ENCODE measurements at regions not wholly inside any gene's neighbourhood (a gene's known extent, or its start where the extent isn't known, plus 50 kb on each side); places are given as distances from the start of the nearest gene placed in this dataset.

- Mint-ChIP-seq H3K27ac (no peak overlapping the region), H3K36me3 (ENCODE audit: low read depth) (no peaks in the 10 kb centered on the region), H3K4me1 (ENCODE audit: low read depth) (no peaks in the 10 kb centered on the region), H3K4me3 (no peak overlapping the region), H3K9me3 (no peaks in the 10 kb centered on the region), H3K27me3 (ENCODE audit: low read depth) (no peaks in the 10 kb centered on the region)
- no peak for DNase-seq (ENCODE audit: low spot score)
These were observed 234.5 kb downstream of the KLF13 start for GRCh38 chr15:31561156-31561555.

DNA sequence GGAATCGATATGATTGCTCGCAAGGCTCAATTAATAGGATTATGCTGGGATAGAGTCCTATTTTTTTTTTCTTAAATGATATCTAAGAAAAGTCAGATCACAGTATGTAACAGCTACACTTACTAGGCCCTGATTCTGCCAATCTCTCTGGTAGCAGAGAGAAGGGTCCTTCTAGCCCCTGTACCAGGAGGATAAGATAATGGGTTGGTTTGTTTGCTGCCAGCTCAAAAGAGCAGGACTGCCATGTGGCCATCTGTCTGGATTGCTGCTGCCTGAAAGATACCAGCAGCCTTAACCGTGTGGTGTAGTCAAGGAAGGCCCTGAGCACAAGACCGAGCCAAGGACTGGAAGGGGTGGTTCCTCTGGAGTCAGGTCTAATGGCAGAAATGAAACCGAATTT is 236.4 kb downstream of the KLF13 start:
- H3K4me3 Mint-ChIP-seq = no peak overlapping the region
- H3K27ac Mint-ChIP-seq = no peak overlapping the region
- DNase-seq (ENCODE audit: low spot score) = no peak
- H3K36me3 Mint-ChIP-seq (ENCODE audit: low read depth) = no peaks in the 10 kb centered on the region
- H3K4me1 Mint-ChIP-seq (ENCODE audit: low read depth) = no peaks in the 10 kb centered on the region
- no peaks in the 10 kb centered on the region for H3K9me3 Mint-ChIP-seq
- no peaks in the 10 kb centered on the region for H3K27me3 Mint-ChIP-seq (ENCODE audit: low read depth)

DNA sequence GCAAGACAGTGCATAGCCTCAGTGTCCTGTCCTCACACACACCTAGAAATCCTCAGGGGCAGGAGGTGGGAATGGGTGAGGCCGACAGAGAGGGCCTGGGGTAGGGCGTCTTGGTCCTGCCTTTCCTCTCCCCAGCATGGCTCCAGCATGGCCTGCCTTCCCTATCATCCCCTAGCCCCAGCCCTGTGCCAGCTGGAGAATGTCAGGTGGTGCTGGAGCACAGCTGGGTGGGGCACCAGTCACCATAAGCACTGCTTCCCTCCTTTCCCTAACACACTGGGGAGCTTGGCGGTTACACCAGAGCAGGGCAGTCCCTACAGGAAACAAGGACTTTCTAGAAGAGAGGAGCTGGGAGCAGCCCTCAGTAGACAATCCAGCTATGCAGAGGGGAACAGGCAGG is 236.8 kb downstream of the KLF13 start:
- Mint-ChIP-seq H3K4me1 (ENCODE audit: low read depth) (no peaks in the 10 kb centered on the region), H3K27ac (no peak overlapping the region)
- no peak for DNase-seq (ENCODE audit: low spot score)

GRCh38 chr15:31567861-31568260 is 241.2 kb downstream of the KLF13 start:
- Mint-ChIP-seq H3K27me3 (ENCODE audit: low read depth) (peaks cover 4% of the 10 kb centered on the region), H3K27ac (no peak overlapping the region), H3K36me3 (ENCODE audit: low read depth) (no peaks in the 10 kb centered on the region), H3K4me3 (no peak overlapping the region), H3K4me1 (ENCODE audit: low read depth) (no peaks in the 10 kb centered on the region), H3K9me3 (peaks cover 8% of the 10 kb centered on the region)
- DNase-seq (ENCODE audit: low spot score) = no peak

More for the DNA sequence above, 236.8 kb downstream of the KLF13 start:
- peaks cover 3% of the 10 kb centered on the region for H3K9me3 Mint-ChIP-seq
- no peak overlapping the region for H3K4me3 Mint-ChIP-seq
- no peaks in the 10 kb centered on the region for H3K36me3 Mint-ChIP-seq (ENCODE audit: low read depth)
- no peaks in the 10 kb centered on the region for H3K27me3 Mint-ChIP-seq (ENCODE audit: low read depth)

DNA sequence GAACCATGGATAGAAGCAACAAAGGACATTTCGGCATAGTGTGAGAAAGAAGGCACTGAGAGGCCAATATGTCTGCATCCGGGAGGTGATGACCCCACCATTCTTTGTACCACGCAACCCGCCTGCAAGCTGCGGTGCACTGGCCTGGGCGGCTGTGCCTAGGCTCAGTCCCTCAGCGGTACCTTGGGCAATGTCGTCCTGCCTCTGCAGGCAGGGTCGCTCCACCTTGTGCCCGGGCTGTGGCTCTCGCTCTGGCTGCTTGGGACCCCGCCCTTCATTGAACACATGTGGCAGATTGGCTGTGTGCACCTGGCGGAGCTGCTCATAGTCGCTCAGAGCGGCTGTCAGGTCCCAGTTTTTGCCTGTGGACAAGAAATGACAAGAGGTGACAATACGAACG is 243.2 kb downstream of the KLF13 start:
- no peak overlapping the region for H3K27ac Mint-ChIP-seq
- peaks cover 9% of the 10 kb centered on the region for H3K27me3 Mint-ChIP-seq (ENCODE audit: low read depth)
- no peaks in the 10 kb centered on the region for H3K36me3 Mint-ChIP-seq (ENCODE audit: low read depth)
- H3K4me3 Mint-ChIP-seq = no peak overlapping the region
- no peak for DNase-seq (ENCODE audit: low spot score)
- no peaks in the 10 kb centered on the region for H3K4me1 Mint-ChIP-seq (ENCODE audit: low read depth)
- peaks cover 8% of the 10 kb centered on the region for H3K9me3 Mint-ChIP-seq

DNA sequence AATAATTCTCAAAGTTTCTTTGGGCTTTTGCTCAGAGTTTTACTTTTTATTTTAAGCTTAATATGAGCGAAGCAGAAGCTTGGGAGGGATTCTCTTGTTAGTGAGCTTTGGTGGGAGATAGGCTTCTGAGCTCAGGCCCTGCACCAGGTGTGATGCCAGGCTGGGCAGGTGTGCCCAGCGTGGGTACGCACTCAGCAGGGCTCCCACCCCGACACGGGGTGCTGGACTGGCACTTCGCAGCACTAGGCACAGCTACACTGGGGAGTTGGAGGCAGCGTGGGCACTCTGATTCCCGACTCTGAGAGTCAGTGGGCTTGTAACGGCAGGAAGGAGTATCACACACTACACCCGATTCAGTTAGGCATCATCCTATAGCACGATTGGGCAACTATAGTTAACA is 244.0 kb downstream of the KLF13 start:
- H3K4me1 Mint-ChIP-seq (ENCODE audit: low read depth) = no peaks in the 10 kb centered on the region
- peaks cover 8% of the 10 kb centered on the region for H3K9me3 Mint-ChIP-seq

DNA sequence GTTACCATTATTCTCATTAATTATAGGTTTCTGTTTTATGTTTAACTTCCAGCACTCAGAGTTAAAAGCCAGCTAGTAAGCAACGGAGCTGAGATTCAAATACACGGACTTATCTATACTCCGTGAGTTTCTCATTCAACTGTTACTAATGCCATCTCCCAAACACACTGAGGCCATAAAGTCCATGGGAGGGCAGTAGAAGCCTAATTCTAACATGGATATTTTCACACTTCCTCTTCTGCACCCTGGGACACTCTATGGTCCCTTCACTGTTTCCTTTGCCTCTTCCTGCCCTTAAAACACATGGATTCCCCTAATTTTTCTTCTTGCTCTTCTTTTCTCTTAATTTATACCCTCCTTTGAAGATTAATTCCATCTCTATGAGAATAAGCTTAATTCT is 245.0 kb downstream of the KLF13 start:
- H3K4me3 Mint-ChIP-seq = no peak overlapping the region
- H3K36me3 Mint-ChIP-seq (ENCODE audit: low read depth) = no peaks in the 10 kb centered on the region
- H3K9me3 Mint-ChIP-seq = peaks cover 8% of the 10 kb centered on the region
- H3K27ac Mint-ChIP-seq = no peak overlapping the region
- no peak for DNase-seq (ENCODE audit: low spot score)
- no peaks in the 10 kb centered on the region for H3K4me1 Mint-ChIP-seq (ENCODE audit: low read depth)
- H3K27me3 Mint-ChIP-seq (ENCODE audit: low read depth) = peaks cover 16% of the 10 kb centered on the region

More for the DNA sequence above, 244.0 kb downstream of the KLF13 start:
- DNase-seq (ENCODE audit: low spot score) = no peak
- Mint-ChIP-seq H3K36me3 (ENCODE audit: low read depth) (no peaks in the 10 kb centered on the region), H3K4me3 (no peak overlapping the region), H3K27me3 (ENCODE audit: low read depth) (peaks cover 10% of the 10 kb centered on the region), H3K27ac (no peak overlapping the region)

GRCh38 chr15:31573759-31574158 is 247.1 kb downstream of the KLF13 start:
- Mint-ChIP-seq H3K27ac (no peak overlapping the region), H3K9me3 (peaks cover 2% of the 10 kb centered on the region), H3K4me3 (no peak overlapping the region), H3K36me3 (ENCODE audit: low read depth) (no peaks in the 10 kb centered on the region), H3K27me3 (ENCODE audit: low read depth) (peaks cover 16% of the 10 kb centered on the region), H3K4me1 (ENCODE audit: low read depth) (no peaks in the 10 kb centered on the region)
- DNase-seq (ENCODE audit: low spot score) = no peak

DNA sequence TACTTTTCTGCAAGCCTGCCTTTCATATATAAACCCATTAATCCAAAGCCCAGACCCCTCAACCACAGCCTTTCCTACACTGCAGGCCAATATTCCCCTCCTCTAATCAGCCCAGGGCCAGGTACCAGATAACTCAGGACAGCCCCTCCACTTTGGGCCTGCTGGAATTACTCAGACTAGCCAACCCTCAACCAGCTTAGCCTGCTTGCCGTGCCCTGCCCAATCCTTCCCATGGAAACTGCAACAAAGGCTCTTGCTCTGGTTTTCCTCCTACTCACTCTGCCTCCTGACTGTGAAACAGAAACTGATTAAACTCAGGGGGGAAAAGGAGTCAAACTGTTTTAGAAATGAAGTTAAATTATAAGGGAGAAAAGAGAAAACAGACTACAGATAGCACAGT is 248.1 kb downstream of the KLF13 start:
- no peaks in the 10 kb centered on the region for H3K4me1 Mint-ChIP-seq (ENCODE audit: low read depth)
- no peaks in the 10 kb centered on the region for H3K9me3 Mint-ChIP-seq

DNA sequence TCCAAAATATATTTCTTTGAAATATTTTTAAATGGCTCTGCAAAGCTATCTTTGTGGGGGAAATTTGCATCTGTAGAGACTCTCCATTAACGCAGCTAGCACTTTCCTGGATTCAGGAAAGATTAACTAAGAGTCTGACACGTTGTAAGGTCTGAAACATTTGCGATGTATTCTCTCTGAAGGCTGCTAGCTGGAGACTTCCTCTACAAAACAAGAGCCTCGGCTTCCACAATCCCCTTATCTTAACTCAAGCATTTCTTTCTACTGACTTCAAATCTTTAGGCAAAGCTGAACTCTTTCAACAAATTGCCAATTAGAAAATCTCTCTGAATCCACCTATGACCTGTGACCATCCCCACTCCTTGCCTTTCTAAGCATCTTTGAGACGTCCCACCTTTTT is 250.5 kb downstream of the KLF13 start:
- peaks cover 15% of the 10 kb centered on the region for H3K27me3 Mint-ChIP-seq (ENCODE audit: low read depth)
- H3K4me3 Mint-ChIP-seq = no peak overlapping the region
- no peaks in the 10 kb centered on the region for H3K36me3 Mint-ChIP-seq (ENCODE audit: low read depth)
- no peak overlapping the region for H3K27ac Mint-ChIP-seq
- no peaks in the 10 kb centered on the region for H3K4me1 Mint-ChIP-seq (ENCODE audit: low read depth)
- DNase-seq (ENCODE audit: low spot score) = no peak
- peaks cover 8% of the 10 kb centered on the region for H3K9me3 Mint-ChIP-seq

More for the DNA sequence above, 248.1 kb downstream of the KLF13 start:
- Mint-ChIP-seq H3K27me3 (ENCODE audit: low read depth) (peaks cover 16% of the 10 kb centered on the region), H3K4me3 (no peak overlapping the region), H3K36me3 (ENCODE audit: low read depth) (no peaks in the 10 kb centered on the region), H3K27ac (no peak overlapping the region)
- no peak for DNase-seq (ENCODE audit: low spot score)

- Mint-ChIP-seq H3K4me1 (ENCODE audit: low read depth) (no peaks in the 10 kb centered on the region), H3K36me3 (ENCODE audit: low read depth) (no peaks in the 10 kb centered on the region), H3K9me3 (peaks cover 16% of the 10 kb centered on the region), H3K27me3 (ENCODE audit: low read depth) (peaks cover 9% of the 10 kb centered on the region), H3K4me3 (no peak overlapping the region), H3K27ac (no peak overlapping the region)
- no peak for DNase-seq (ENCODE audit: low spot score)
These were observed 252.6 kb downstream of the KLF13 start for GRCh38 chr15:31579282-31579681.

DNA sequence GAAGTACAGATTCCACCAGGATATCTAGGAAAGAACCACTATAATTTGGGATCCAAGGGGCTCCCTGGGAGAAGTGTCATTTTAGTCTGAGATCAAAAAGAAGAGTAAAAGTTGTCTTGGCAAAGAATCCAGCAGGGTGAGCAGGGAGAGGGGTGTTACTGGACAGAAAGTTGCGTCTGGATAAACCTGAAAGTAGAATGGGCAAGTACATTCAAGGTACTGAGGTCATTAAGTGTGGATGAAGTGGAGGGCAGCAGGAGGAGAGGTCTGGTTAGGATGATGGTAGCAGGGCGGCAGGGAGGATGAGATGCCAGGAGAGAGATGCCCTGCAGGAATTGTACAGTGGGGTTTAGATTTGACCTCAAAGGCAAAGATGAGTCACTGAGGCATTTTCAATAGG is 253.3 kb downstream of the KLF13 start:
- no peaks in the 10 kb centered on the region for H3K4me1 Mint-ChIP-seq (ENCODE audit: low read depth)
- no peak for DNase-seq (ENCODE audit: low spot score)
- peaks cover 16% of the 10 kb centered on the region for H3K9me3 Mint-ChIP-seq
- no peaks in the 10 kb centered on the region for H3K36me3 Mint-ChIP-seq (ENCODE audit: low read depth)
- no peak overlapping the region for H3K27ac Mint-ChIP-seq
- H3K27me3 Mint-ChIP-seq (ENCODE audit: low read depth) = peaks cover 6% of the 10 kb centered on the region
- no peak overlapping the region for H3K4me3 Mint-ChIP-seq

GRCh38 chr15:31584195-31584594 is 257.6 kb downstream of the KLF13 start:
- no peaks in the 10 kb centered on the region for H3K36me3 Mint-ChIP-seq (ENCODE audit: low read depth)
- H3K4me1 Mint-ChIP-seq (ENCODE audit: low read depth) = no peaks in the 10 kb centered on the region
- H3K27me3 Mint-ChIP-seq (ENCODE audit: low read depth) = no peaks in the 10 kb centered on the region
- H3K4me3 Mint-ChIP-seq = no peak overlapping the region
- peaks cover 16% of the 10 kb centered on the region for H3K9me3 Mint-ChIP-seq
- no peak for DNase-seq (ENCODE audit: low spot score)
- no peak overlapping the region for H3K27ac Mint-ChIP-seq

DNA sequence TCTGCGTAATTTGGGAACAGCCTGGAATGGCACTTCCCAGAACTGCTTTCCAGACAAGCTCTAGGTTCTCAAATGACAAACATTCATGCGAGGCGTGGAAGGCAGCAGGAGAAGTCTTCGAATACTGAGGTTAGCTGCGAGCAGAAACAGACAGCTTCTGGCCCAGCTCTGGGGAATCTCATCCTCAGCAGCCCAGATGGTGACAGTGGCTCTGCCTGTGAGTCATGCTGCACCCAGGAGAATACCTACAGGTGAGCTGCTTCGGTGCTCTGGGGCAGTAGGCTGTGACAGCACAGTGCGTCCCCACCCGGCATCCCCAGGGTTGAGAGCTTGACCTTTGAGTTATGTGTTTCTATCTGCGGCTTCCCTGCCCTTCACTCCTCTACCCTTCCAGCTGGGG is 258.6 kb downstream of the KLF13 start:
- Mint-ChIP-seq H3K4me1 (ENCODE audit: low read depth) (no peaks in the 10 kb centered on the region), H3K36me3 (ENCODE audit: low read depth) (no peaks in the 10 kb centered on the region), H3K9me3 (peaks cover 12% of the 10 kb centered on the region), H3K27me3 (ENCODE audit: low read depth) (no peaks in the 10 kb centered on the region), H3K27ac (no peak overlapping the region), H3K4me3 (no peak overlapping the region)
- no peak for DNase-seq (ENCODE audit: low spot score)

DNA sequence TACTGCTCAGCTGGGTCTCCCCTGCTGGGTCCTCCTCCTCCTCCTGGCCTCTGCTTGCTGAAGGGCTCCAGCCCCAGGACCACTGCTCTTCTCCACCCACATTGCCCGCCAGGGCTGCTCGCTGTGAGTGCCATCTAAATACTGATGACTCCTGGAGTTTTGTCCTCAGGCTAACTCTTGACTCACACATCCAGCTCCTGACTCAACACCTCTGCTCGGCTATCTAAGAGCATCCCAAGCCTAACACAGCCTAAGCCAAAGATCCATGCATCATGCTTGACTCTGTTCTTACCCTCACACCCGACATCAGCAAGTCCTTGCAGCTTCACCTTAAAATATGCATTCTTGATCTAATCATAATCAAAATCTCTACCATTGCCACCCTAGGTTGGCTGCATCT is 260.2 kb downstream of the KLF13 start:
- no peak overlapping the region for H3K4me3 Mint-ChIP-seq
- no peak for DNase-seq (ENCODE audit: low spot score)
- H3K9me3 Mint-ChIP-seq = peaks cover 10% of the 10 kb centered on the region
- H3K4me1 Mint-ChIP-seq (ENCODE audit: low read depth) = no peaks in the 10 kb centered on the region
- no peaks in the 10 kb centered on the region for H3K36me3 Mint-ChIP-seq (ENCODE audit: low read depth)
- H3K27me3 Mint-ChIP-seq (ENCODE audit: low read depth) = no peaks in the 10 kb centered on the region
- H3K27ac Mint-ChIP-seq = no peak overlapping the region

Measured in T-helper 2 cell treated with Interferon-gamma antibody and Interleukin-4, amounts not matched to agents 5 μg/mL and 100 μg/mL, for 36 hours (primary cell).